GM23338 (cell line): ENCODE measurements at regions not wholly inside any gene's neighbourhood (a gene's known extent, or its start where the extent isn't known, plus 50 kb on each side); places are given as distances from the start of the nearest gene placed in this dataset.

Source experiments
- ATAC-seq: fragments of 200-7000 bp; cut with Tn5 transposase; 3 replicates; pipeline ENCODE4 v1.9.1; 2020
- DNase-seq: peaks from one replicate; pipeline ENCODE4 v3.0.0-alpha.2; 2015; ENCODE audit warnings: low spot score
- H2AFZ ChIP-seq: fragments of 200-600 bp; sonication (generic); 2 replicates; pipeline ENCODE4 v1.8.0; 2016; ENCODE audit warnings: antibody characterized with exemption, mild to moderate bottlenecking, moderate library complexity
- H3F3A ChIP-seq: fragments of 200-600 bp; sonication (generic); replicated peaks from 2 replicates; pipeline ENCODE4 v1.8.0; 2017; ENCODE audit warnings: antibody characterized with exemption, mixed run types, low read depth
- H3K27ac ChIP-seq: fragments of 200-600 bp; sonication (generic); 2 replicates; pipeline ENCODE4 v1.6.1; 2016; ENCODE audit warnings: low read depth
- H3K27me3 ChIP-seq: fragments of 200-600 bp; sonication (generic); 2 replicates; pipeline ENCODE4 v1.8.0; 2016; ENCODE audit warnings: mild to moderate bottlenecking, mixed run types, moderate library complexity; ENCODE audit not compliant: insufficient read depth
- H3K36me3 ChIP-seq: fragments of 200-600 bp; sonication (generic); 2 replicates; pipeline ENCODE4 v1.8.0; 2016; ENCODE audit warnings: mild to moderate bottlenecking; ENCODE audit not compliant: insufficient read depth
- H3K4me1 ChIP-seq: fragments of 200-600 bp; sonication (generic); 2 replicates; pipeline ENCODE4 v1.8.0; 2016; ENCODE audit warnings: mild to moderate bottlenecking, moderate library complexity; ENCODE audit not compliant: insufficient read depth
- H3K4me2 ChIP-seq: fragments of 200-600 bp; sonication (generic); 2 replicates; pipeline ENCODE4 v1.7.1; 2017; ENCODE audit warnings: mixed run types
- H3K4me3 ChIP-seq: fragments of 200-600 bp; sonication (generic); 2 replicates; pipeline ENCODE4 v1.6.1; 2016; ENCODE audit warnings: mixed run types
- H3K79me2 ChIP-seq: fragments of 200-600 bp; sonication (generic); replicated peaks from 2 replicates; pipeline ENCODE4 v1.8.0; 2017; ENCODE audit warnings: mild to moderate bottlenecking; ENCODE audit not compliant: insufficient read depth
- H3K9me2 ChIP-seq: fragments of 200-600 bp; sonication (generic); 2 replicates; pipeline ENCODE4 v1.8.0; 2017; ENCODE audit not compliant: insufficient read depth
- H4K20me1 ChIP-seq: fragments of 200-600 bp; sonication (generic); replicated peaks from 2 replicates; pipeline ENCODE4 v1.8.0; 2017; ENCODE audit warnings: mild to moderate bottlenecking; ENCODE audit not compliant: insufficient read depth
- H3K27ac Mint-ChIP-seq: 2 replicates; pipeline ENCODE4 v1.8.0; 2020; ENCODE audit warnings: inconsistent platforms, mild to moderate bottlenecking, moderate library complexity, mixed read lengths
- H3K27me3 Mint-ChIP-seq: 3 replicates; pipeline ENCODE4 v1.8.0; 2022; ENCODE audit warnings: low read depth, mild to moderate bottlenecking, moderate library complexity, mixed read lengths, inconsistent platforms; ENCODE audit not compliant: insufficient read depth, poor library complexity
- H3K36me3 Mint-ChIP-seq: 3 replicates; pipeline ENCODE4 v1.8.0; 2021; ENCODE audit warnings: low read depth, mild to moderate bottlenecking, inconsistent platforms, moderate library complexity, mixed read lengths
- H3K4me1 Mint-ChIP-seq: 3 replicates; pipeline ENCODE4 v1.8.0; 2020; ENCODE audit warnings: mild to moderate bottlenecking, inconsistent platforms, mixed read lengths
- H3K4me3 Mint-ChIP-seq: 3 replicates; pipeline ENCODE4 v1.8.0; 2021; ENCODE audit warnings: moderate library complexity, mild to moderate bottlenecking, inconsistent platforms, mixed read lengths
- H3K9me3 Mint-ChIP-seq: 3 replicates; pipeline ENCODE4 v1.8.0; 2020; ENCODE audit warnings: moderate library complexity, mild to moderate bottlenecking, inconsistent platforms, mixed read lengths
- CREB1 ChIP-seq: fragments of 250-450 bp; sonication (Bioruptor Pico); IDR thresholded peaks from 2 replicates; pipeline ENCODE4 v1.5.0; 2020; ENCODE audit warnings: low read depth, mild to moderate bottlenecking, moderate library complexity
- CTCF ChIP-seq, 2 experiments: fragments of 200-600 bp in 1 of 2; sonication (generic) in 1 of 2; conservative IDR thresholded peaks; 2 replicates each; pipeline versions ENCODE4 v1.5.1 to v1.6.1; 2016 to 2017; ENCODE audit warnings: antibody characterized with exemption in 2 of 2, low read depth in 2 of 2, mild to moderate bottlenecking in 2 of 2, moderate library complexity in 1 of 2
- ETS1 ChIP-seq: IDR thresholded peaks from 2 replicates; pipeline ENCODE4 v1.6.1; 2016; ENCODE audit warnings: antibody characterized with exemption
- EZH2 ChIP-seq: fragments of 200-600 bp; sonication (generic); IDR thresholded peaks from one replicate; pipeline ENCODE4 v1.8.0; 2017; ENCODE audit warnings: antibody characterized with exemption, mild to moderate bottlenecking, low read depth; ENCODE audit not compliant: unreplicated experiment
- EZH2phosphoT487 ChIP-seq: fragments of 200-600 bp; sonication (generic); IDR thresholded peaks from one replicate; pipeline ENCODE4 v1.8.1; 2018; ENCODE audit warnings: antibody characterized with exemption; ENCODE audit not compliant: unreplicated experiment
- JUNB ChIP-seq: IDR thresholded peaks from one replicate; pipeline ENCODE4 v1.6.1; 2016; ENCODE audit warnings: antibody characterized with exemption; ENCODE audit not compliant: unreplicated experiment
- NANOG ChIP-seq: IDR thresholded peaks from 2 replicates; pipeline ENCODE4 v1.6.1; 2016; ENCODE audit warnings: antibody characterized with exemption, borderline replicate concordance
- POLR2AphosphoS5 ChIP-seq: IDR thresholded peaks from 2 replicates; pipeline ENCODE4 v1.6.1; 2016; ENCODE audit warnings: antibody characterized with exemption, low read depth
- REST ChIP-seq: IDR thresholded peaks from one replicate; pipeline ENCODE4 v1.6.1; 2018; ENCODE audit warnings: antibody characterized with exemption; ENCODE audit not compliant: unreplicated experiment
- STAT1 ChIP-seq: IDR thresholded peaks from one replicate; pipeline ENCODE4 v1.6.1; 2016; ENCODE audit warnings: antibody characterized with exemption; ENCODE audit not compliant: unreplicated experiment
- ZNF114 ChIP-seq: fragments of 250-450 bp; sonication (Bioruptor Pico); IDR thresholded peaks from 2 replicates; pipeline ENCODE4 v1.5.0; 2020; ENCODE audit warnings: mild to moderate bottlenecking, moderate library complexity
- ZNF331 ChIP-seq: fragments of 250-450 bp; sonication (Bioruptor Pico); IDR thresholded peaks from 2 replicates; pipeline ENCODE4 v1.5.0; 2020; ENCODE audit warnings: low read depth, mild to moderate bottlenecking, moderate library complexity

- TF ChIP-seq CTCF (conservative IDR thresholded peaks at IDR 0.05; ENCODE audit: low read depth in 2 of 2) (no peak), JUNB (no peak), EZH2phosphoT487 (no peak), CREB1 (CRISPR knock-in tag) (no peak), ZNF331 (no peak), EZH2 (no peak), STAT1 (no peak), ZNF114 (CRISPR knock-in tag) (no peak), NANOG (no peak), REST (no peak)
Observed at GRCh38 chr11:23429569-23429968, 569.3 kb upstream of the CCDC179 start (continued).

- no peaks in the 10 kb centered on the region for H4K20me1 ChIP-seq
- Mint-ChIP-seq H3K27ac (no peak overlapping the region), H3K36me3 (no peaks in the 10 kb centered on the region), H3K4me3 (no peak overlapping the region), H3K9me3 (no peaks in the 10 kb centered on the region), H3K27me3 (no peaks in the 10 kb centered on the region), H3K4me1 (no peaks in the 10 kb centered on the region)
- H3K27me3 ChIP-seq, result no peaks in the 10 kb centered on the region
- no peak overlapping the region for H2AFZ ChIP-seq
- H3F3A ChIP-seq, result no peaks in the 10 kb centered on the region
- no peaks in the 10 kb centered on the region for H3K4me1 ChIP-seq
- H3K4me2 ChIP-seq, result no peak overlapping the region
- ATAC-seq, result no peak
- no peak overlapping the region for H3K4me3 ChIP-seq
- no peak for DNase-seq
- H3K79me2 ChIP-seq, result no peaks in the 10 kb centered on the region
- H3K9me2 ChIP-seq, result no peaks in the 10 kb centered on the region
- H3K27ac ChIP-seq, result no peak overlapping the region
- H3K36me3 ChIP-seq, result no peaks in the 10 kb centered on the region
- TF ChIP-seq NANOG (no peak), REST (no peak), JUNB (no peak), ETS1 (no peak), CTCF (conservative IDR thresholded peaks at IDR 0.05; ENCODE audit: low read depth in 2 of 2) (no peak), EZH2phosphoT487 (no peak), ZNF331 (no peak), EZH2 (no peak), CREB1 (CRISPR knock-in tag) (no peak), STAT1 (no peak), POLR2AphosphoS5 (no peak)
Observed at GRCh38 chr11:23453522-23453921, 593.2 kb upstream of the CCDC179 start.
